ENCODE measurements at regions not wholly inside any gene's neighbourhood (a gene's known extent, or its start where the extent isn't known, plus 50 kb on each side); places are given as distances from the start of the nearest gene placed in this dataset.

DNA sequence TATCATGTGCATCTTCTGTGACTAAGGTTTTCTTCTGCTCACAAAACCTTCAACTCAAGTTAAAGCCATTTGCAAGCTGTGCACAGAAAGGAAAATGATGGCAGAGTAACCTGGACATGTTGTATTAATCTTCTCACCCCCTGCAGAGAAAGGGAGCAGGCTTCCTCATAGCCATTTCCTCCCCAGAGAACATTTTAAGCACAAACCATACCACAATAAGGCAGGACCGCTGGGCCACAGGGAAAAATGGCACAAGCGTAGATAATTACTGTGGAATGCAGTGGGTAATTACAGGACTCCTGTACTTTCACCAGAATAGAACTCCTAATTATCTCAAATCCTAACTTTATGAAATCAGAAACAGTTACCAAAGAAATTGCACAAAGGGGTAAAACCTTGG is 215.7 kb downstream of the KIF21A start:
- POLR2A ChIA-PET = no interaction called here
- DNase-seq (ENCODE audit: extremely low spot score) = no peak

GRCh38 chr12:39224971-39225370 is 217.9 kb downstream of the KIF21A start:
- DNase-seq (ENCODE audit: extremely low spot score) = no peak
- ChIA-PET POLR2A (no interaction called here), CTCF (no interaction called here)
- no peak for TF ChIP-seq CTBP1 (IDR thresholded peaks at IDR 0.05; ENCODE audit: borderline replicate concordance)
- TF ChIP-seq SUZ12 (IDR thresholded peaks at IDR 0.05) = no peak
- TF ChIP-seq LEF1 (IDR thresholded peaks at IDR 0.05; ENCODE audit: borderline replicate concordance) = no peak
- TF ChIP-seq HDGF (IDR thresholded peaks at IDR 0.05; ENCODE audit: borderline replicate concordance) = no peak
- TF ChIP-seq NFRKB (IDR thresholded peaks at IDR 0.05) = no peak
- TF ChIP-seq ELF4 (IDR thresholded peaks at IDR 0.05) = no peak

More for the DNA sequence above, 215.7 kb downstream of the KIF21A start:
- TF ChIP-seq, protein P1, sequence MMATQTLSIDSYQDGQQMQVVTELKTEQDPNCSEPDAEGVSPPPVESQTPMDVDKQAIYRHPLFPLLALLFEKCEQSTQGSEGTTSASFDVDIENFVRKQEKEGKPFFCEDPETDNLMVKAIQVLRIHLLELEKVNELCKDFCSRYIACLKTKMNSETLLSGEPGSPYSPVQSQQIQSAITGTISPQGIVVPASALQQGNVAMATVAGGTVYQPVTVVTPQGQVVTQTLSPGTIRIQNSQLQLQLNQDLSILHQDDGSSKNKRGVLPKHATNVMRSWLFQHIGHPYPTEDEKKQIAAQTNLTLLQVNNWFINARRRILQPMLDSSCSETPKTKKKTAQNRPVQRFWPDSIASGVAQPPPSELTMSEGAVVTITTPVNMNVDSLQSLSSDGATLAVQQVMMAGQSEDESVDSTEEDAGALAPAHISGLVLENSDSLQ (IDR thresholded peaks at IDR 0.05) = no peak
- TF ChIP-seq CTBP1 (IDR thresholded peaks at IDR 0.05; ENCODE audit: borderline replicate concordance) = no peak
- TF ChIP-seq NFRKB (IDR thresholded peaks at IDR 0.05) = no peak
- TF ChIP-seq TARDBP (IDR thresholded peaks at IDR 0.05) = no peak
- TF ChIP-seq HDGF (IDR thresholded peaks at IDR 0.05; ENCODE audit: borderline replicate concordance) = no peak
- no peak for TF ChIP-seq SP1 (IDR thresholded peaks at IDR 0.05)
- TF ChIP-seq SUZ12 (IDR thresholded peaks at IDR 0.05) = no peak
- TF ChIP-seq BHLHE40 (IDR thresholded peaks at IDR 0.05; ENCODE audit: borderline replicate concordance) = no peak
- TF ChIP-seq ELF4 (IDR thresholded peaks at IDR 0.05) = no peak
- TF ChIP-seq LEF1 (IDR thresholded peaks at IDR 0.05; ENCODE audit: borderline replicate concordance) = no peak
- TF ChIP-seq FOXM1 (IDR thresholded peaks at IDR 0.05; ENCODE audit: borderline replicate concordance) = no peak
- TF ChIP-seq ARNT (IDR thresholded peaks at IDR 0.05) = no peak
- no peak for TF ChIP-seq FOXK2 (IDR thresholded peaks at IDR 0.05)
- TF ChIP-seq FOXA1 (IDR thresholded peaks at IDR 0.05) = no peak
- no peak for TF ChIP-seq L3MBTL2 (conservative IDR thresholded peaks at IDR 0.05)
- CTCF ChIA-PET = no interaction called here

DNA sequence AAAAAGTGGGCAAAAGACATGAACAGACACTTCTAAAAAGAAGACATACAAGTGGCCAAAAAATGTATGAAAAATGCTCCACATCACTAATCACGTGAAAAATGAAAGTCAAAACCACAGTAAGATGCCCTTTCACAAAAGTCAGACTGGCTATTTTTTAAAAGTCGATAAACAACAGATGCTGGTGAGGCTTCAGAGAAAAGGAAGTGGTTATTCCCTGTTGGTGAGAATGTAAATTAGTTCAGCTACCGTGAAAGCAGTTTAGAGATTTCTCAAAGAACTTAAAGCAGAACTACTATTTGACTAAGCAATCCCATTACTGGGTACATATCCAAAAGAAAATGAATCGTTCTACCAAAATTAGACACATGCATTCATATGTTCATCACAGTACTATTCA is 237.0 kb downstream of the KIF21A start:
- CTCF ChIA-PET = no interaction called here
- TF ChIP-seq CTBP1 (IDR thresholded peaks at IDR 0.05; ENCODE audit: borderline replicate concordance) (no peak), L3MBTL2 (conservative IDR thresholded peaks at IDR 0.05) (no peak), LEF1 (IDR thresholded peaks at IDR 0.05; ENCODE audit: borderline replicate concordance) (no peak)
- no peak for DNase-seq (ENCODE audit: extremely low spot score)
- POLR2A ChIA-PET = no interaction called here

- ChIA-PET CTCF (interaction anchor here (0.8 kb wide), 1 partner anchor 90 kb away, joined by 3 read pairs; no protein-coding TSS in a partner anchor), POLR2A (no interaction called here)
- no peak for DNase-seq (ENCODE audit: extremely low spot score)
- no peak for TF ChIP-seq ARNT (IDR thresholded peaks at IDR 0.05)
- TF ChIP-seq SP1 (IDR thresholded peaks at IDR 0.05) = no peak
Measured at GRCh38 chr12:39199351-39199750, 243.6 kb downstream of the KIF21A start.

DNA sequence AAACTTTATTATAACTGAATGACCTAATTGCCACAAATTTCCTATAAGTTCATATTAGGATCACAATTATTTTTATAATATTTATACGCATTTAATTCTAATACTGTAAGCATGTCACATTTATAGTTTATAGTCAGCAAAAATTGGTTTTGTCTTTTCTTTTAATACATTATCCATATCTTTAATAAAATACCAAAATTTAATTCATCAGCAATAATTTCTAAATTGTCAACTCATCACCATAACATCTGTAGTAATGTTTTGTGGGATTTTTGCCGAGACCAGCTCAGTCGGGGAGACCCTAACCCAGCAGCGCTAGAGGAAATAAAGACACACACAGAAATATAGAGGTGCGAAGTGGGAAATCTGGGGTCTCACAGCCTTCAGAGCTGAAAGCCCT is 254.2 kb downstream of the KIF21A start:
- ChIA-PET CTCF (no interaction called here), POLR2A (no interaction called here)
- no peak for DNase-seq (ENCODE audit: extremely low spot score)
- TF ChIP-seq TARDBP (IDR thresholded peaks at IDR 0.05) (no peak), HDGF (IDR thresholded peaks at IDR 0.05; ENCODE audit: borderline replicate concordance) (no peak)

GRCh38 chr12:39186744-39187143 is 256.2 kb downstream of the KIF21A start:
- no peak for DNase-seq (ENCODE audit: extremely low spot score)
- CTCF ChIA-PET = no interaction called here
- POLR2A ChIA-PET = no interaction called here
- TF ChIP-seq L3MBTL2 (conservative IDR thresholded peaks at IDR 0.05) (no peak), SP1 (IDR thresholded peaks at IDR 0.05) (no peak), TARDBP (IDR thresholded peaks at IDR 0.05) (no peak), LEF1 (IDR thresholded peaks at IDR 0.05; ENCODE audit: borderline replicate concordance) (no peak), ELF4 (IDR thresholded peaks at IDR 0.05) (no peak), NFRKB (IDR thresholded peaks at IDR 0.05) (no peak), BHLHE40 (IDR thresholded peaks at IDR 0.05; ENCODE audit: borderline replicate concordance) (no peak), ZNF384 (IDR thresholded peaks at IDR 0.05) (no peak), SUZ12 (IDR thresholded peaks at IDR 0.05) (no peak), FOXA1 (IDR thresholded peaks at IDR 0.05) (no peak), HDGF (IDR thresholded peaks at IDR 0.05; ENCODE audit: borderline replicate concordance) (no peak), ARNT (IDR thresholded peaks at IDR 0.05) (no peak), CTBP1 (IDR thresholded peaks at IDR 0.05; ENCODE audit: borderline replicate concordance) (no peak), FOXK2 (IDR thresholded peaks at IDR 0.05) (no peak), FOXM1 (IDR thresholded peaks at IDR 0.05; ENCODE audit: borderline replicate concordance) (no peak)
- TF ChIP-seq, protein P1 (IDR thresholded peaks at IDR 0.05) = no peak

GRCh38 chr12:39178837-39179236 is 264.1 kb downstream of the KIF21A start:
- ChIA-PET POLR2A (no interaction called here), CTCF (no interaction called here)
- TF ChIP-seq HDGF (IDR thresholded peaks at IDR 0.05; ENCODE audit: borderline replicate concordance) (no peak), ELF4 (IDR thresholded peaks at IDR 0.05) (no peak), SUZ12 (IDR thresholded peaks at IDR 0.05) (no peak), TARDBP (IDR thresholded peaks at IDR 0.05) (no peak), ZNF384 (IDR thresholded peaks at IDR 0.05) (no peak), FOXA1 (IDR thresholded peaks at IDR 0.05) (no peak), LEF1 (IDR thresholded peaks at IDR 0.05; ENCODE audit: borderline replicate concordance) (no peak), BHLHE40 (IDR thresholded peaks at IDR 0.05; ENCODE audit: borderline replicate concordance) (no peak), ARNT (IDR thresholded peaks at IDR 0.05) (no peak), CTBP1 (IDR thresholded peaks at IDR 0.05; ENCODE audit: borderline replicate concordance) (no peak), L3MBTL2 (conservative IDR thresholded peaks at IDR 0.05) (no peak), FOXK2 (IDR thresholded peaks at IDR 0.05) (no peak), NFRKB (IDR thresholded peaks at IDR 0.05) (no peak), SP1 (IDR thresholded peaks at IDR 0.05) (no peak), FOXM1 (IDR thresholded peaks at IDR 0.05; ENCODE audit: borderline replicate concordance) (no peak)
- TF ChIP-seq, protein P1 (IDR thresholded peaks at IDR 0.05) = no peak
- no peak for DNase-seq (ENCODE audit: extremely low spot score)
